K562 (cell line): ENCODE measurements at regions not wholly inside any gene's neighbourhood (a gene's known extent, or its start where the extent isn't known, plus 50 kb on each side); places are given as distances from the start of the nearest gene placed in this dataset.

Experiments used
- CBFA2T3 ChIP-seq: fragments of 450-650 bp; IDR thresholded peaks from 2 replicates; pipeline ENCODE4 v1.6.1; 2017
- CBX8 ChIP-seq: fragments of 200-600 bp; sonication (generic); IDR thresholded peaks from 2 replicates; pipeline ENCODE4 v1.6.1; 2012; ENCODE audit warnings: borderline replicate concordance, mixed run types, low read depth, mild to moderate bottlenecking, moderate library complexity, mixed read lengths, low read length, control low read depth, inconsistent platforms; ENCODE audit not compliant: poor library complexity, severe bottlenecking; ENCODE audit errors: extremely low read depth
- HDAC2 ChIP-seq: fragments of 450-650 bp; IDR thresholded peaks from 2 replicates; pipeline ENCODE4 v1.6.1; 2016; ENCODE audit warnings: mild to moderate bottlenecking
- IRF2 ChIP-seq: sonication (generic); formaldehyde crosslinking; IDR thresholded peaks from 2 replicates; pipeline ENCODE4 v1.8.1; 2022; ENCODE audit warnings: mild to moderate bottlenecking, missing genetic modification reagents
- RAD21 ChIP-seq, 2 experiments: fragments of 250-450 bp in 1 of 2; fragments of 450-650 bp in 1 of 2; sonication (Bioruptor Pico) in 1 of 2; formaldehyde crosslinking in 1 of 2; IDR thresholded peaks in 1 of 2; conservative IDR thresholded peaks in 1 of 2; 2 replicates each; pipeline versions ENCODE4 v1.4.0 to v1.8.0; 2020 to 2022; ENCODE audit warnings: mild to moderate bottlenecking in 2 of 2, moderate library complexity in 1 of 2
- SETDB1 ChIP-seq: IDR thresholded peaks from one replicate; pipeline ENCODE4 v1.6.1; 2012; ENCODE audit warnings: low read length, control low read depth, inconsistent platforms
- SMC3 ChIP-seq: conservative IDR thresholded peaks from 2 replicates; pipeline ENCODE4 v1.6.1; 2011; ENCODE audit warnings: low read depth, low read length, improper control_type of control experiment; ENCODE audit not compliant: insufficient read depth

GRCh38 chrX:9357518-9358114, 107.2 kb upstream of the TBL1X start:
- TF ChIP-seq SMC3 (no peak), SETDB1 (no peak), CBX8 (no peak), HDAC2 (no peak), CBFA2T3 (peak; percentile 43), RAD21 (CRISPR knock-in tag; conservative IDR thresholded peaks at IDR 0.05 in 1 of 2, IDR thresholded peaks at IDR 0.05 in 1 of 2) (no peak), IRF2 (CRISPR knock-in tag) (no peak)
